Endodermal cell (in vitro differentiated cells): ENCODE measurements at regions not wholly inside any gene's neighbourhood (a gene's known extent, or its start where the extent isn't known, plus 50 kb on each side); places are given as distances from the start of the nearest gene placed in this dataset.

Experiments
- DNase-seq: peaks from one replicate; pipeline ENCODE4 v3.0.0-alpha.2; 2017
- H3K27ac ChIP-seq: 2 replicates; pipeline ENCODE4 v1.5.1; 2013; ENCODE audit warnings: mild to moderate bottlenecking, low read depth, low read length, moderate library complexity
- H3K27me3 ChIP-seq: 2 replicates; pipeline ENCODE4 v1.6.1; 2013; ENCODE audit warnings: mild to moderate bottlenecking, low read length, moderate library complexity; ENCODE audit not compliant: insufficient read depth, control insufficient read depth, poor library complexity, severe bottlenecking
- H3K36me3 ChIP-seq: 2 replicates; pipeline ENCODE4 v1.7.0; 2013; ENCODE audit warnings: mild to moderate bottlenecking, low read length, moderate library complexity; ENCODE audit not compliant: control insufficient read depth, insufficient read depth
- H3K4me1 ChIP-seq: one replicate; pipeline ENCODE4 v1.7.0; 2013; ENCODE audit warnings: low read length; ENCODE audit not compliant: control insufficient read depth, insufficient read depth
- H3K4me3 ChIP-seq: 2 replicates; pipeline ENCODE4 v1.5.1; 2013; ENCODE audit warnings: mild to moderate bottlenecking, low read length, moderate library complexity
- H3K9ac ChIP-seq: 2 replicates; pipeline ENCODE4 v1.6.1; 2013; ENCODE audit warnings: mild to moderate bottlenecking, low read length, moderate library complexity; ENCODE audit not compliant: poor library complexity, severe bottlenecking; ENCODE audit errors: extremely low read depth
- H3K9me3 ChIP-seq: 2 replicates; pipeline ENCODE4 v1.6.1; 2013; ENCODE audit warnings: mild to moderate bottlenecking, low read length, moderate library complexity; ENCODE audit not compliant: control insufficient read depth
- H3K27ac Mint-ChIP-seq: 2 replicates; pipeline ENCODE4 v1.8.0; 2020; ENCODE audit warnings: mixed read lengths
- H3K27me3 Mint-ChIP-seq: 2 replicates; pipeline ENCODE4 v1.8.0; 2021; ENCODE audit warnings: mild to moderate bottlenecking, mixed read lengths; ENCODE audit not compliant: insufficient read depth
- H3K36me3 Mint-ChIP-seq: 2 replicates; pipeline ENCODE4 v1.8.0; 2020; ENCODE audit warnings: low read depth, mixed read lengths
- H3K4me1 Mint-ChIP-seq: 2 replicates; pipeline ENCODE4 v1.8.0; 2020; ENCODE audit warnings: mixed read lengths
- H3K4me3 Mint-ChIP-seq: 2 replicates; pipeline ENCODE4 v1.8.0; 2020; ENCODE audit warnings: mild to moderate bottlenecking, moderate library complexity, mixed read lengths
- H3K9me3 Mint-ChIP-seq: 2 replicates; pipeline ENCODE4 v1.8.0; 2020; ENCODE audit warnings: mild to moderate bottlenecking, mixed read lengths
- WGBS, 2 experiments: methylation state at CpG; one replicate each; pipeline versions ENCODE4 v1.1.5 to v1.1.7; 2013; ENCODE audit warnings: missing lambda C conversion rate in 2 of 2, mixed read lengths in 1 of 2; ENCODE audit not compliant: insufficient coverage in 1 of 2, insufficient read length in 1 of 2; 5-methylcytosine and 5-hydroxymethylcytosine counted together
- TF ChIP-seq, protein P1 (sequence below): fragments of 200-600 bp; sonication (generic); conservative IDR thresholded peaks from 2 replicates; pipeline ENCODE4 v1.5.0; 2021; ENCODE audit warnings: antibody characterized with exemption, mild to moderate bottlenecking

DNA sequence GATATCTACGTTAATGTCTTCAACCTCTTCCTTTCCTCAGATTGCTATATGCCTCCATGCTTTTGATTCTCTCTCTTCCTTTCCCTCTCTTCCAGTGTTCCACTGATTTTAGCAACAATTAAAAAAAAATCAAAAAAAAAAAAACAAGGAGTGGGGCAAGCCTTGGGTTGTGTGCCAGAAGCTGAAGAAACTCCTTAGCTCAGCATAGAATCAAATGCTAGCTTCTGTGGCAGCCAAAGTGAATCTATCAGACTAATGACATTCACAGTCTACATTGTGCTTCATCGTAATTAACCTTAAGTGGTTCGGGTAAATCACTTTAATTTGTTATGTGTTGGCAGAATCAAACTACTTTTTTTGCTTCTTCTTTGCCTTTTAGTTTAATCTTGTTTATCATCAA lies 237.3 kb downstream of the TMEM167A start:
- Mint-ChIP-seq H3K27me3 (no peaks in the 10 kb centered on the region), H3K27ac (no peak overlapping the region), H3K9me3 (peaks cover 24% of the 10 kb centered on the region), H3K4me3 (no peak overlapping the region), H3K36me3 (peaks cover 5% of the 10 kb centered on the region), H3K4me1 (no peaks in the 10 kb centered on the region)
- Histone ChIP-seq H3K9ac (no peak overlapping the region), H3K9me3 (peaks cover 28% of the 10 kb centered on the region), H3K36me3 (no peaks in the 10 kb centered on the region), H3K4me3 (no peak overlapping the region), H3K27me3 (no peaks in the 10 kb centered on the region), H3K4me1 (no peaks in the 10 kb centered on the region), H3K27ac (no peak overlapping the region)
- TF ChIP-seq, protein P1, sequence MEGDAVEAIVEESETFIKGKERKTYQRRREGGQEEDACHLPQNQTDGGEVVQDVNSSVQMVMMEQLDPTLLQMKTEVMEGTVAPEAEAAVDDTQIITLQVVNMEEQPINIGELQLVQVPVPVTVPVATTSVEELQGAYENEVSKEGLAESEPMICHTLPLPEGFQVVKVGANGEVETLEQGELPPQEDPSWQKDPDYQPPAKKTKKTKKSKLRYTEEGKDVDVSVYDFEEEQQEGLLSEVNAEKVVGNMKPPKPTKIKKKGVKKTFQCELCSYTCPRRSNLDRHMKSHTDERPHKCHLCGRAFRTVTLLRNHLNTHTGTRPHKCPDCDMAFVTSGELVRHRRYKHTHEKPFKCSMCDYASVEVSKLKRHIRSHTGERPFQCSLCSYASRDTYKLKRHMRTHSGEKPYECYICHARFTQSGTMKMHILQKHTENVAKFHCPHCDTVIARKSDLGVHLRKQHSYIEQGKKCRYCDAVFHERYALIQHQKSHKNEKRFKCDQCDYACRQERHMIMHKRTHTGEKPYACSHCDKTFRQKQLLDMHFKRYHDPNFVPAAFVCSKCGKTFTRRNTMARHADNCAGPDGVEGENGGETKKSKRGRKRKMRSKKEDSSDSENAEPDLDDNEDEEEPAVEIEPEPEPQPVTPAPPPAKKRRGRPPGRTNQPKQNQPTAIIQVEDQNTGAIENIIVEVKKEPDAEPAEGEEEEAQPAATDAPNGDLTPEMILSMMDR: no peak
- DNase-seq: no peak
- 80 to 97% methylated on average over 1 to 3 of the region's 3 CpGs for WGBS, 2 experiments

DNA sequence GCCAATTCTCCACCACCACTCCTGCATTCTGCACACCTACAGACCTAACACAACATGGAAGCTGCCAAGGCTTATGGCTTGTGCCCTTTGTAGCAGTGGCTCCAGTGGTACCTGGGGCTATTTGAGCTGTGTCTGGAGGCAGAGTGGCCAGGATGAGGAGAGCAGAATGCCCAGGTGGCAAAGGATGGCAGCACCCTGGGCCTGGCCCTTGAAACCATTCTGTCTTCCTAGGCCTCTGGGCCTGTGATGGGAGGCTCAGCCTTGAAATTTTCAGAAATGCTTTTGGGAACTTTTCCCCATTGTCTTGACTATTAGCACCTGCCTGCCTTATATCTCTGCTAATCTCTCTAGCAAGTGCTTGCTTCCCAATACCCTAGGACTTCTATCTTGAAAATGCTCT lies 241.7 kb downstream of the TMEM167A start:
- Histone ChIP-seq H3K9me3 (peaks cover 33% of the 10 kb centered on the region), H3K27me3 (no peaks in the 10 kb centered on the region), H3K4me3 (no peak overlapping the region), H3K9ac (no peak overlapping the region), H3K36me3 (no peaks in the 10 kb centered on the region), H3K4me1 (no peaks in the 10 kb centered on the region), H3K27ac (no peak overlapping the region)
- Mint-ChIP-seq H3K27ac (no peak overlapping the region), H3K9me3 (peaks cover 29% of the 10 kb centered on the region), H3K4me1 (peaks cover 2% of the 10 kb centered on the region), H3K4me3 (no peak overlapping the region), H3K27me3 (no peaks in the 10 kb centered on the region), H3K36me3 (peaks cover 9% of the 10 kb centered on the region)
- TF ChIP-seq, protein P1: no peak
- no peak for DNase-seq

DNA sequence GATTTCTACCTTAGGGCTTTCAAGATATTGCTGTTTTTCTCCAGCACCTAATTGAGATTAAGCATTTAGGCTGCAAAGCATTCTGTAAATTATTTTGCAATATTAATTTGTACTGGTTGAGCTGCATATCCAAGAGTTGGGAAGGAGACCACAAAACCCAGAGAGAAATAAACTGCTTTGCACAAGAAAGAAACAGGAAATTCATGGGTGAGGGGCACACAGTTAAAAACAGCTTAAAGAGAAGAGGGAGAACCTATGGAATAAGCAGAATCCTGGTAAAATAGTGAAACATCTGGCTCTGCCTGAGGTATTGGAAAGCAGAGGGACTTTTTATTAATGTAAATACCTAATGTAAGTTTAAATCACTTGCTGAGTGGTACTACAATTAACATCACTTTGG lies 243.0 kb downstream of the TMEM167A start:
- H3K4me1 ChIP-seq: no peaks in the 10 kb centered on the region
- H3K27me3 Mint-ChIP-seq: no peaks in the 10 kb centered on the region
- peaks cover 33% of the 10 kb centered on the region for H3K9me3 ChIP-seq
- no peaks in the 10 kb centered on the region for H3K36me3 ChIP-seq
- H3K36me3 Mint-ChIP-seq: peaks cover 9% of the 10 kb centered on the region
- H3K4me3 ChIP-seq: no peak overlapping the region
- no peak overlapping the region for H3K9ac ChIP-seq
- no peak overlapping the region for H3K27ac Mint-ChIP-seq
- H3K9me3 Mint-ChIP-seq: peaks cover 29% of the 10 kb centered on the region
- DNase-seq: no peak
- H3K27me3 ChIP-seq: no peaks in the 10 kb centered on the region
- TF ChIP-seq, protein P1: no peak
- H3K4me1 Mint-ChIP-seq: peaks cover 2% of the 10 kb centered on the region
- H3K27ac ChIP-seq: no peak overlapping the region
- H3K4me3 Mint-ChIP-seq: no peak overlapping the region
